ENCODE measurements at regions not wholly inside any gene's neighbourhood (a gene's known extent, or its start where the extent isn't known, plus 50 kb on each side); places are given as distances from the start of the nearest gene placed in this dataset.

DNA sequence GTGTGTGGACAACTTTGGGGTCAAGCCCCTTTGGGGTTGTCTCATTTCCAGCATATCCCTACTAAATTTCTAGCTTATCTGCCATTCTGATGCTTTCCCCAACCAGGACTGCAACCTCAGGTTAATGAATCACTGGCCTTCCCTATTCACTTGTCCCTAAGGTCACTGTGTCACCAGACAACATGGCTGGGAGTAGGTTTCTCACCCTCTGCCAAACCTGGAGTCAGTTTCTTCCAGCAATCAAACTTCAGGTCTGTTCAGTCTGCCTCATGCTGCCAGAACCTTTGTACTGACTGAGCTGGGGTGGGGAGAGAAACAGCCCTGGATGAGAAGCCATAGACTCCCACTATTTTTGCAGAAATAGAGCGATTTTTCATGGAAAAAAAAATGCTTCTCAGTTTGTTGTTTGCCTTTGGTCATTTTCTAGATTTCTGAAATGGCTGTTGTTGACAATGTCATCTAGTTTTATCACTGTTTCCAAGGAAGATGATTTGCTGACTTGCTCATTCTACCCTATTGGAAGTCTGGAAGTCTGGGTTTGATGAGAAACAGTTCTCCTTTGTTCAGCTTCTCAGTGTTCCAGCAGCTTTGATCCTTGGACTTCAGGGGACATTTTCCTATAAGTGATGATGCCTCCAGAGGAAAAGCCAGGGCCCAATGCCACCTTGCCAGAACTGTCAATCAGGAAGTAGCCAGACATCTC is 74.8 kb upstream of the IL12A start:
- no peak for TF ChIP-seq EZH2 (IDR thresholded peaks at IDR 0.05; ENCODE audit: borderline replicate concordance)
- TF ChIP-seq, protein P1, sequence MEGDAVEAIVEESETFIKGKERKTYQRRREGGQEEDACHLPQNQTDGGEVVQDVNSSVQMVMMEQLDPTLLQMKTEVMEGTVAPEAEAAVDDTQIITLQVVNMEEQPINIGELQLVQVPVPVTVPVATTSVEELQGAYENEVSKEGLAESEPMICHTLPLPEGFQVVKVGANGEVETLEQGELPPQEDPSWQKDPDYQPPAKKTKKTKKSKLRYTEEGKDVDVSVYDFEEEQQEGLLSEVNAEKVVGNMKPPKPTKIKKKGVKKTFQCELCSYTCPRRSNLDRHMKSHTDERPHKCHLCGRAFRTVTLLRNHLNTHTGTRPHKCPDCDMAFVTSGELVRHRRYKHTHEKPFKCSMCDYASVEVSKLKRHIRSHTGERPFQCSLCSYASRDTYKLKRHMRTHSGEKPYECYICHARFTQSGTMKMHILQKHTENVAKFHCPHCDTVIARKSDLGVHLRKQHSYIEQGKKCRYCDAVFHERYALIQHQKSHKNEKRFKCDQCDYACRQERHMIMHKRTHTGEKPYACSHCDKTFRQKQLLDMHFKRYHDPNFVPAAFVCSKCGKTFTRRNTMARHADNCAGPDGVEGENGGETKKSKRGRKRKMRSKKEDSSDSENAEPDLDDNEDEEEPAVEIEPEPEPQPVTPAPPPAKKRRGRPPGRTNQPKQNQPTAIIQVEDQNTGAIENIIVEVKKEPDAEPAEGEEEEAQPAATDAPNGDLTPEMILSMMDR (IDR thresholded peaks at IDR 0.05; ENCODE audit: poor library complexity) = no peak
- TF ChIP-seq EZH2phosphoT487 (IDR thresholded peaks at IDR 0.05; ENCODE audit: low read depth, severe bottlenecking, unreplicated experiment) = no peak

All from hepatocyte (in vitro differentiated cells).